HEK293T (cell line): ENCODE measurements at regions not wholly inside any gene's neighbourhood (a gene's known extent, or its start where the extent isn't known, plus 50 kb on each side); places are given as distances from the start of the nearest gene placed in this dataset.

ENCODE experiments used
- CTBP1 ChIP-seq: fragments of 450-650 bp; IDR thresholded peaks from 2 replicates; pipeline ENCODE4 v1.6.1; 2016; ENCODE audit warnings: borderline replicate concordance
- SUZ12 ChIP-seq: fragments of 450-650 bp; IDR thresholded peaks from 2 replicates; pipeline ENCODE4 v1.6.1; 2016; ENCODE audit warnings: mild to moderate bottlenecking
- TARDBP ChIP-seq: fragments of 450-650 bp; IDR thresholded peaks from 2 replicates; pipeline ENCODE4 v1.6.1; 2016

- no peak for TF ChIP-seq SUZ12
- TF ChIP-seq CTBP1: no peak
- no peak for TF ChIP-seq TARDBP
Observed at GRCh38 chr2:228519561-228519960, 338.1 kb upstream of the SPHKAP start.
